ENCODE measurements at regions not wholly inside any gene's neighbourhood (a gene's known extent, or its start where the extent isn't known, plus 50 kb on each side); places are given as distances from the start of the nearest gene placed in this dataset.

DNA sequence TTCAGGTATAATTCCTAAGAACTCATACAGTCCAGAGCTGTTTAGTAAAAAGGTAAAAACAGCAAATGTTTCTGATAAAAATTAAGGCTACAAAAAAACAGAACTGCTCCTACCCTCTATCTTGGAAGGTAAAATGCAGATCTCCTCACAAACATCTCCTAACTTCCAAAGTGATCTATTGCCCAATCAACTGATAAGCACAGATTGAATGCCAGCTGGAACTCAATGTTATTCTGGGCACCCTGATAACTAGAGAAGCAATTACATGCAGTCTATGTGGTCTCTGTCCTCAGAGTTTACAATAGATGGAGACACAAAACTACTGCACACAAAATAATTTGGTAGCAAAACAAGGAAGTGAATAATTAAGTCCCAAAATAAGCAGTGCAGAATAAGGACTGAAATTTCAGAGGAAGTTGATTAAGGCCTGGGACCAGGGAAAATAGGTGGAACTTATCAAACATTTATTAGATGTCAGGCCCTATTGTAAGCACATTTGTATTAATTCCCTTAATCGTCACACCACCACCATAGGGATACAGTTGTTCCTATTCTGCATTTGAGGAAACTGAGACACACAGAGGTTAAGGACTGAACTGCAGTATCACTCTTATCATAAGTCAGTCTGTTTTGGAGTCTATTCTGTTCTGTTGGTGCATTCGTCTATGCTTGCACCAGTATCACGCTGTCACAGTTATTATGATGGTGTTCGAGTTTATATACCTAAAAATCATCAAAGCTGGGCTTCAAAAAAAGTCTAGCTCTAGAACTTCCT, 102.2 kb upstream of the TARS1 start:
- ChIA-PET POLR2A (no interaction called here), CTCF (interaction anchor here (0.8 kb wide), 2 partner anchors 10 to 41 kb away, joined by 3 read pairs; no protein-coding TSS in a partner anchor)
- H3K27me3 ChIP-seq (ENCODE audit: control insufficient read depth in 2 of 2, insufficient read depth in 2 of 2, low read length in 2 of 2) = no peaks in the 10 kb centered on the region
- H3K4me3 ChIP-seq (replicated peaks in 1 of 3; ENCODE audit: insufficient read depth in 1 of 3, low read depth in 1 of 3, low read length in 3 of 3) = no peak overlapping the region
- dilution Hi-C loops (cut with MboI; ENCODE audit: extremely low pct_ligation_motif_present, low sequenced_read_pairs) = no loop called here
- TF ChIP-seq MYC (IDR thresholded peaks at IDR 0.05; ENCODE audit: low read depth, low read length) (no peak), GATA2 (IDR thresholded peaks at IDR 0.05; ENCODE audit: insufficient read depth, insufficient read length, low read depth, low read length) (no peak), POLR2AphosphoS5 (IDR thresholded peaks at IDR 0.05; ENCODE audit: insufficient read depth, low read depth, low read length) (no peak), POLR2A (IDR thresholded peaks at IDR 0.05; ENCODE audit: low read depth, low read length) (no peak), EZH2 (IDR thresholded peaks at IDR 0.05; ENCODE audit: borderline replicate concordance, low read depth, low read length, severe bottlenecking) (no peak), JUN (IDR thresholded peaks at IDR 0.05; ENCODE audit: borderline replicate concordance, insufficient read depth, insufficient read length, low read depth) (no peak), FOS (IDR thresholded peaks at IDR 0.05; ENCODE audit: borderline replicate concordance, insufficient read depth, low read length) (no peak)
- TF ChIP-seq, protein P1, sequence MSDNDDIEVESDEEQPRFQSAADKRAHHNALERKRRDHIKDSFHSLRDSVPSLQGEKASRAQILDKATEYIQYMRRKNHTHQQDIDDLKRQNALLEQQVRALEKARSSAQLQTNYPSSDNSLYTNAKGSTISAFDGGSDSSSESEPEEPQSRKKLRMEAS (IDR thresholded peaks at IDR 0.05; ENCODE audit: insufficient read depth, insufficient read length) = no peak
- TF ChIP-seq, protein P2, sequence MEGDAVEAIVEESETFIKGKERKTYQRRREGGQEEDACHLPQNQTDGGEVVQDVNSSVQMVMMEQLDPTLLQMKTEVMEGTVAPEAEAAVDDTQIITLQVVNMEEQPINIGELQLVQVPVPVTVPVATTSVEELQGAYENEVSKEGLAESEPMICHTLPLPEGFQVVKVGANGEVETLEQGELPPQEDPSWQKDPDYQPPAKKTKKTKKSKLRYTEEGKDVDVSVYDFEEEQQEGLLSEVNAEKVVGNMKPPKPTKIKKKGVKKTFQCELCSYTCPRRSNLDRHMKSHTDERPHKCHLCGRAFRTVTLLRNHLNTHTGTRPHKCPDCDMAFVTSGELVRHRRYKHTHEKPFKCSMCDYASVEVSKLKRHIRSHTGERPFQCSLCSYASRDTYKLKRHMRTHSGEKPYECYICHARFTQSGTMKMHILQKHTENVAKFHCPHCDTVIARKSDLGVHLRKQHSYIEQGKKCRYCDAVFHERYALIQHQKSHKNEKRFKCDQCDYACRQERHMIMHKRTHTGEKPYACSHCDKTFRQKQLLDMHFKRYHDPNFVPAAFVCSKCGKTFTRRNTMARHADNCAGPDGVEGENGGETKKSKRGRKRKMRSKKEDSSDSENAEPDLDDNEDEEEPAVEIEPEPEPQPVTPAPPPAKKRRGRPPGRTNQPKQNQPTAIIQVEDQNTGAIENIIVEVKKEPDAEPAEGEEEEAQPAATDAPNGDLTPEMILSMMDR (IDR thresholded peaks at IDR 0.05; ENCODE audit: extremely low read depth in 1 of 2, insufficient read depth in 1 of 2, low read depth in 1 of 2, low read length in 2 of 2) = no peak
- H3K9me3 ChIP-seq (replicated peaks; ENCODE audit: control insufficient read depth, insufficient read depth, low read length) = no peaks in the 10 kb centered on the region
- no peaks in the 10 kb centered on the region for H3K79me2 ChIP-seq (ENCODE audit: control insufficient read depth, insufficient read depth, low read length)
- no peaks in the 10 kb centered on the region for H3K36me3 ChIP-seq (ENCODE audit: control insufficient read depth in 2 of 2, extremely low read depth in 1 of 2, insufficient read depth in 2 of 2, low read length in 2 of 2)
- no peak overlapping the region for H3K9ac ChIP-seq (replicated peaks; ENCODE audit: extremely low read depth, insufficient read depth, low read length)
- H2AFZ ChIP-seq (ENCODE audit: low read depth, low read length) = no peak overlapping the region
- FAIRE-seq (no peak), DNase-seq (ENCODE audit: low read depth, low spot score) (peak; percentile 29)
- no TSS peak for BruUV-seq (replicated peaks)
- H4K20me1 ChIP-seq (replicated peaks; ENCODE audit: control insufficient read depth, extremely low read depth, insufficient read depth, low read length) = no peaks in the 10 kb centered on the region
- no peak overlapping the region for H3K4me2 ChIP-seq (ENCODE audit: insufficient read depth, low read length)
- H3K27ac ChIP-seq (ENCODE audit: insufficient read depth, low read depth, low read length) = no peak overlapping the region
- H3K4me1 ChIP-seq (ENCODE audit: control insufficient read depth, extremely low read depth, insufficient read depth, low read length) = peaks cover 7% of the 10 kb centered on the region
- H3K9me1 ChIP-seq (replicated peaks; ENCODE audit: control insufficient read depth, extremely low read depth, insufficient read depth, low read length) = no peaks in the 10 kb centered on the region
- intact Hi-C loops (cut with micrococcal nuclease) = no loop called here

Data from endothelial cell of umbilical vein (primary cell).